Activated CD4-positive, CD25-positive, alpha-beta regulatory T cell (primary cell): ENCODE measurements at regions not wholly inside any gene's neighbourhood (a gene's known extent, or its start where the extent isn't known, plus 50 kb on each side); places are given as distances from the start of the nearest gene placed in this dataset.

Experiments used
- DNase-seq, 4 experiments: peaks; one replicate each; lab custom pipeline; 2025; lab: John Stamatoyannopoulos, UW

DNA sequence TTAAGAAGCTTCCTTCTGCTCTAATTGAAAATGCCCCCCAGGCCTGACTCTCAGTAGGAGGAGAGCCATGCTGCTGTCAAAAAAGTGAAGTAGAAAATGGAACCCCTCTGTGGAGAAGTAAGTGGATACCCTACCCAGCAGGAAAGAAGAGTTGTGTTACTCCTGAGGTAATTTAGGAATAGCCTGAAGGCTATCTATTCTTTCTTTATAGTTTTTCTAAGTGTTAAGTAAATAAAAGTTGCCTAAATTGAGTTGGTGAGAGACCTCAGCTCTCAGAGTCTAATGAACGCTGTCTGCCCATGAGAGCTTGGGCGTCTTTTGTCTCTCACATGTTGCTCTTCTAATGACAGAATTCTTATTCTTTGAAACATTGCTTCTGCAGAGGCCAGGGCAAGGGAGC lies 116.2 kb downstream of the NSUN3 start:
- DNase-seq, result no peak

DNA sequence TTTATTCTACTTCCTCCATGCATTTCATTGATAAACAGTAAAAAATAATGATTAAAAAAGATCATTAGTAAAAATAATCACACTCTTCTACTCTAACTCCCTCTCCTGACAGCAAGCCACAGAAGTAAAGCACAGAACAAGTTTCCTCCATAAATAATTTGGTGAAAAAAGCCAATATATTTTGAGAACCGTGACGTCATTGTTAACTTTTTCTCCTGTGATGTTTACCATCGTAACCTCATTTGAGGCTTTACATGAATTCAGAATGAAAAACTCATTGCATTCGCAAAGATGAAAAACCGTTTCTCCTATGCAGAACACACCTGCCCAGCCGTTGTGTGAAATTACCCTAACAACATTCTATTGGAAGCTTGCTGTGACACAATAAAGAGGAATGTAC lies 120.7 kb downstream of the NSUN3 start:
- DNase-seq, result no peak

DNA sequence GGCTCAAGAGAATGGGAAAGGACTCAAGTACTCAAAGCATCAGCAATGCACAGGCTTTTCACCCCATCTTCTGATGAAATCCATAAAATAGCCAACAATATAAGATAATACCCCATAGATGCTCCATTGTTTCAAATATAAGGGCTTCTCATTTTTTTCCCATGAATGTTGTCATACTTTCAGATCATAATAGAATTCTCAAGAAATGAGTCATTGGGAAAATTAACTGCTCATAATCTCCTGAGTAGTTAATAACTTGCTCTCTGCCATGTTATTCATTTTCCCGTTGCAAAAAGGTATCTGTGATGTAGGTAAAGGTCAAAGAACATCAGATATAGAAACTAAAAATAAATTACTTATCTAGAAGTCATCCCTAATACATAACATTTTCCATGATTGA lies 121.9 kb downstream of the NSUN3 start:
- no peak for DNase-seq

DNA sequence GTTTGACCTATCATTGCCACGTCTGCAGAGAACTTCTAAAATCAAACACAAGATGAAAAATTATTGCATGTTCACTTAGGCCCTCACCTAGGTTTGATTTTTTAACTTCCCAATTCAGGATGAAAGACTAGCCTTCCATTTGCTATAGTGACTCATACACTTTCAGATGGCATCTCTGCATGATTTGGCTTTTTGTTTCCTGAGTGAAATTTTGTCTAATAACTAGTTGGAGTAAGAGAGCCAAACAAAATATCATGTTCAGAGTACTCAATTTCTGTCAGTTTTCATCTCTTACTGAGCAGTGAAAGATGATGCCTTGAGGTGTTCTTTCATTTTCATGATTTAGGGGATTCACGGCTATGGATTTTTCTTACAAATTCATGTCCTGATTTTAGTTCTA lies 122.9 kb downstream of the NSUN3 start:
- no peak for DNase-seq

DNA sequence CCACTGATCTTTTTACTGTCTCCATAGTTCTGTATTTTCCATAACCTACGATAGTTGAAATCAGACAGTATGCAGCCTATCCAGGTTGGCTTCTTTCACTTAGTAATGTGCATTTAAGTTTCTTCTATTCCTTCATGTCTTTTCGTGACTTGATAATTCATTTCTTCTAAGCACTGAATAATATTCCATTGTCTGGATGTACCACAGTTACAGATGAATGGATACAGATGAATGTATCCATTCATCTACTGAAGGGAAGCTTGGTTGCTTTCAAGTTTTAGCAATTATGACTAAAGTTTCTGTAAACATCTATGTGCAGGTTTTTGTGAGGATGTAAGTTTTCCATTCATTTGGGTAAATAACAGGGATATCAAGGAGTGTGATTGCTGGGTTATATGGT lies 124.8 kb downstream of the NSUN3 start:
- DNase-seq, result no peak

DNA sequence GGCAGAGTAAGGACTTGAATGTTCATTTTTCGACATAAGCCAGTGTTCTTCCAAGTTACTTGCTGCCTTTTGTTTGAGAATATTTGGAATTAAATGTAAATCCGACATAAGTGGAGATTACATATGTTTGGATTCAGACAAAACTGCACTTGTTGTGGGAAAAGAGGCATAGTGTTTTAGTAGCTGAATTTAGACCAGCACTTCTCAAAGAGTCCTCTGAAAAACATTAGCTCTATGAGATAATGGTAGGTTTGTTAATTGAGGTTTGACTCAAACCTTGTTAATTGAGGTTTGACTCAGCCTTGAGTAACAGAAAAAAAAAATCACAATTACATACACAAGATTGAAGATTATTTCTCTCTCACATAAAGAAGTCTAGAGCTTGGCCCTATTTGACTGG lies 132.5 kb downstream of the NSUN3 start:
- no peak for DNase-seq

DNA sequence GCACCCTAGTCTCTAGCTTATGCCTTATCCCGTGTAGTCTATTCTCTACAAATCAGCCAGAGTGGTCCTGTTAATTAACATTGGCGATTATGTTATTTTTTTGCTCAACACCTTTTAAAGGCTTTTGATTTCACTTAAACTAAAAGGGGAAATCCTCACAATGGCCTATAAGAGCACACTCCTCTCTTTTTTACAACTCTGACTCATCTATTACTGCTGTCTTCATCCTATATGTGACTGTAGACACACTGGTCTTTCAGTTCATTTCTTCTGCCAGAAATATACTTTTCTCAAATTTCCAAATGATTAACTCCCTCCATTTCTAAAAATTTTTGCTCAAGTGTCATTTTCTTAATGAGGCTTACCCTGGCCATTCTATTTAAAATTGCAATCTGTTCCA lies 143.4 kb downstream of the NSUN3 start:
- no peak for DNase-seq

DNA sequence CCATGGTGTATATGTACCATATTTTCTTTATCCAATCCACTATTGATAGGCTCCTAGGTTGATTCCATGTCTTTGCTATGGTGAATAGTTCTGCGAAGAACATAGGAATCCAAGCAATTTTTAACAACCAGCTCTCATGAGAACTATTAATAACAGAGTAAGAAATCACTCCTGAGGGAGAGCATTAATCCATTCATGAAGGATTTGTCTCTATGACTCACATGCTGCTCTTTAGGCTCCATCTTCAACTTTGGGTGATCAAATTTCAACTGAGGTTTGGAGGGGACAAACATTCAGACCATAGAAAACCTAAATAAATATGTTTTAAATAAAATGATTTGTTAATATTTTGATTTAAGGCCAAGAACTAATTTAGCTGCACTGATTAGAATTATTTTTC lies 147.4 kb downstream of the NSUN3 start:
- no peak for DNase-seq

DNA sequence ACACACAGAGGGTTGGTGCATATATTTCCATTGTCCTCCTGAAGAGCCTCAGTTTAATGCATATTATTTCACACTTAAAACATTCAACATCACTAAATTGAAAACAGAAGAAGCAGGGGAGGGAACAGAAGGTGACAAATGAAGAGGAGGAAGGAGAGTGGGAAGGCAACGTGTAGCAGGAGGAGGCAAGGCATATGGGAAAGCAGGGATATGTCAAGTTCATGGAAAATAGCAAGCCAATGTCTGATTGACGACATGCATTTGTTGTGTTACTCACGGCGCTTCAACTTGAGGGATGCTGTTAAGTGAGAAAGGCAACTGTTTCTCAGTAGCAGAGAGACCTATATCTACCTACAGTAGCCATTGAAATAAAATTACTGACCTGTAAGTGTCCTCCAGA lies 154.5 kb downstream of the NSUN3 start:
- DNase-seq, result no peak

DNA sequence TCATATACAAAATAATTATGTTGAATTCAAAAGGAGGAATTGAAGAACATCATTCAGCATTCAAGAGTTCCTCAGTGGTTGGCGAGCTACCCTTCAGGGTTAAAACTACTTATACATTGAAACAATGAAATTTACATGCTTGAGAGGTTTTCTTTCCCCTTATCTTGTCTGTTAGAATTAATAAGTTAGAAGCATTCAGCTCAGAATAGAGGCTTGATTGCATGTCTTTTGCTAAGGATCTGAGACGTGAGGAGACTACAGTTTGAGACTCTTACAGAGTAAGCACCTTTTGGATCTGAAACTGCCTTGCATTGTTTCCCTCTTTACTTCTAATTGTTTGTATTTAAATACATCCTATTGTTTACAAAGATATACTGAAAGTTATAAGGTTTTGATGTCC lies 157.6 kb downstream of the NSUN3 start:
- no peak for DNase-seq

DNA sequence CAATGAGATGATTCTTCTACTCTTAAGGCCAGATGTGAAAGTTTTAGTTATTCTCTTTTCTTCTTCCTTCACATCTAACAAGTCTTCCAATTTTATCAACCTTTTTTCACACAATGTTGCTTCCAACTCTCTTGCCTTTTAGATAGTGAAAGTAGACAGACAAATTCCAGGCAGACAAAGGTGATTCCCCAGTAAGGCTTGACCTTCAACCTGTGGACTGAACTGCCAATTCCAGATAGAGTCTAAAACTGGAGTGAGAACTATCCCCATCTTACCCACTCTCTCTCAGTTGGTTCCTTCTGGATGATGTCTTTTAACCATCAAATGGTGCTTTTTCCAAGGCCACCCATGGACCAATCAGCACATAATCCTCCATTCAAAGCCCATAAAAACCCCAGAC lies 159.0 kb downstream of the NSUN3 start:
- DNase-seq, result no peak

DNA sequence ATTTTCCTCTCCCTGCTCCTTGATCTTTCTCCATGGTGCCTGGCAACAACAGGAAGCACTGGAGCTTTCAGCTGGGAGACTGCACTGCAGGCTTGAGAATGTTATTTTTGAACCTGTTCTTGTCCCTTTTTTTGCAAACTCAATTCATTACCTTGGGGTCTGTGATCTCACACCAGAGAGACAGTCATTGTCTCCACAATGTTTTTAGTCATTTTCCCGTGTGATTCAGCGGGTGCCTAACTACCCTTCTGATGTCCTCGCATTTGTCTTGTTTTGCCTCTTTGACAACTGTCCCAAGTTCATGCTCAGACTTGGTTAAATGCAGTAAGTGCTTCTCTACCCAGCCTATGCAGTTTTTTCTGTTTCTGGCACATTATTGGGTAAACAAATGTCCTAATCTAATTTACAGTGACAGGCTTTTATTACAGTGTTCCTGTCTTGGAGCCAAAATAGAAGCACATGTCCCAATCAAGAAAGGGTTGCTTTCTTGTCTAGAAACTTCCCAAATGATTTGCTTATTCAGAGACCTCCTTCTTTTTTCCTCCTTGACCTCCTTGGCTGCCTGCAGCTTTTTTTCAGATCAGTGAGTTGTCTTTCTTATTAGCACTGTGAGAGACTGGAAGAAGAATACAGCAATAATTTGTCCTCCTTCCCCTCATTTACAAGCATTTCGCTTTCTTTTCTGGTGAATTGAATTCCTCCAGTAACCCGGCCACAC lies 162.4 kb downstream of the NSUN3 start:
- DNase-seq, result no peak

DNA sequence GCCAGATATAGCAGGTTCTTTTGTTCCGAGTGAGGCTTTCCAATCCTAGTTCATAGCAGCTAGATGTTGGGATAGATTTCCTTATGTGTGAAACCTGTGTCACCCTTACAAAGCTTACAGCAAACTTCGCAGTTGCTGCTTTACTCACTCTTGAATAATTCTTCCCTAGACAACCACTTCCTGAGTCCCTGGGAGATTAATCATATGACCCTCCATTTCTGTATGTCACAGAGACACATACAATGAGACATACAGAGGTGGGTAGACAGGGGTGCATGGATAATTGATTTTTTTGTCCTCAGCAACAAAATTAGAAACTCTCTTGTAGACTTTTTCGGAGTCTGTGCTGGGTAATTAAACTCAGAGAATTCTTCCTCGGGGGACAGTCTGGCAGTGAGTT lies 163.2 kb downstream of the NSUN3 start:
- no peak for DNase-seq

DNA sequence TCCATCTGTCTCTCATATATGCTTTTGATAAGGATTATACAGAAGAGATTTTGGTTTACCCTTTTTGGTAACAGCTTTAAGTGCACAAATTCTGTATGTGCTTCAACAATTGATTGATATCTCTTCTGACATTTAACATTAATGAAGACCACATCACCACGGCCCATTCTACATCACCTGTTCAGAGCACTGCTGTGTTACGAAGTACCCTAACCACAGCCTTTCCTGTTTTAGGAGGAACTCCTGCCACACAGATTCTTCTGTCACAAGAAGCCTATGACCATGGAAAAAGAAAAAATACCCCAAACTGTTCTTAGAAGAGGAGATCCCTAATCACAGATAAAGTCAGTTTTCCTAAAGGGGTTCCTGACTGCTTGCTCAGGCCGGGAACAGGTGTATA lies 170.1 kb downstream of the NSUN3 start:
- no peak for DNase-seq

DNA sequence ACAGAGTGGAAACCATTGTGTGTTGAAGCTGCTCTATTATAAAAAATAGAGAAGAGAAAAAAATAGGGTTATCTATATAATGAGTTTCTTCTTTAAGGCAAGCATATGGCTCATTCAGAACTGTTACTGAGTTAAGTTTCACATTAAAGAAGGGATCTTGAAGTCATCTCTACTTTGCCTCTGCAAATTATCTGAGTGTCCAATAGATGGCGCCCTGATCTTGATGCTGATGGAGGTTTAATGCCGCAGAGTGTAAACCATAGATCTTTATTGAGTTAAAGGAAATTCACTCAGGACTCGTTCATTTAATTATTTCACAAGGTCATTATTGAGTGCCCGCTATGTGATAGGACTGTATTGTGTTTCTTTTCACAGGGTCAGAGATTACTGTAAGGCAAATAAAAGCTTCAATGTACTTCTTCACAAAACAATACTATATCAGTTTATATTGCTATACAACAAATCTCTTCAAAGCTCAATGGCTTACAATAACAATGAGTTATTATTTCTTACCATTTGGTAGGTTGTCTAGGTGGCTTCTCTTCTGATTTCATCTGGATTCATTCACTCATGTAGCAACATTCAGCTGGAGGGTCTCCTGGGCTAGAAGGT lies 171.4 kb downstream of the NSUN3 start:
- DNase-seq, result no peak

DNA sequence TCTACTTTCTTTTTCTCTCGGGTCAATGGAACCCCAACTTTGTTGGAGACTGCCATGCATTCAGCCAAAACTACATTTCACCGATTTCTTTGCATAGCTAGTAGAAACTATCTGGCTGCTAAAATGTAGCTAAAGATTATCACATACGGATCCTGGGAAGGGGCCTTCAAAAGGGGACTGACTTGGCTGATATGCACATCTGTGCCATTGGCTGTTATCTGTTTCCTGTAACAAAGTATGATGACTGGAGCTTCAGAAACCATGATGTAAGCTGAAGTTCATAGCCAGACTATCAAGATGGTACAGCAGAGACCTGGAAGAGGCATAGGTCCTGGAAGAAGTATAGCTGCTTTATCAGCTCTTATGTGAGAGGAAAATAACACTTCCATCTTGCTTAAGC lies 179.1 kb downstream of the NSUN3 start:
- DNase-seq, result no peak

DNA sequence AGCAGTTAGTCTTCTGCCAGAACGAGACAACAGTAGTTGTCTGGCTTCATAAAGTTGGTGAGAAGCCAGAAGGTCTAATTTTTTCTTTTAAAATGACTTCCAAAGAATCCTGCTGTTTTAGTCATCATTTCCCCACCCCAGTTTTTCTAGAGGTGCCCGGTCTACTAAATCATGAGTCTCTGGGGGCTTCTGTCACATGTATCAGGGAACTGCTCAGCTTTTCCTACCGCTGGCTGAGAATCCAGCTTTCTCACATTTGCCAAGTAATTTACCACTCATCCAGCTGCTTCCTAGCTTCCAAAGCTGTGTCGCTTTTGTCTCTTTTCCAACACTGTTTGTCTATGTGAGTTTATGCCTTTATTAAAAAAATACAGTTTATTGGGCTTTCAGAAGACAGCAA lies 183.3 kb downstream of the NSUN3 start:
- no peak for DNase-seq

DNA sequence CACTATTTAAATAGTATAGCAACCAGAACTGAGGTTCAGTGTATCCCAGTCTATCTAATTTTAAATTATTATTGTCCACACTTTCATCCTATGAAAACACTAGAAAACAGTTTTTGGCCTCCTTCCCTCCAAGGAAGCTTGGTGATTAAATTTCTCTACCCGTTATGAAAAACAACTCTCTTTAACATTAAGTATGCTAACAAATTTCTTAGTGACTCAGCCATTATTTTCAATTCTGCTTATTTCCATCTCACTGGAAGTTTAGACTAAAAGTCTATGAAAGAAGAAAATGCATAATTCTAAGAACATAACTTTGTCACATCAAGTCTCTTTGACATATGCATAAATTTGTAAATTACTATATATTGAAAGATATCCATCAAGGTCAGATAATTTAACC lies 185.2 kb downstream of the NSUN3 start:
- DNase-seq, result no peak

DNA sequence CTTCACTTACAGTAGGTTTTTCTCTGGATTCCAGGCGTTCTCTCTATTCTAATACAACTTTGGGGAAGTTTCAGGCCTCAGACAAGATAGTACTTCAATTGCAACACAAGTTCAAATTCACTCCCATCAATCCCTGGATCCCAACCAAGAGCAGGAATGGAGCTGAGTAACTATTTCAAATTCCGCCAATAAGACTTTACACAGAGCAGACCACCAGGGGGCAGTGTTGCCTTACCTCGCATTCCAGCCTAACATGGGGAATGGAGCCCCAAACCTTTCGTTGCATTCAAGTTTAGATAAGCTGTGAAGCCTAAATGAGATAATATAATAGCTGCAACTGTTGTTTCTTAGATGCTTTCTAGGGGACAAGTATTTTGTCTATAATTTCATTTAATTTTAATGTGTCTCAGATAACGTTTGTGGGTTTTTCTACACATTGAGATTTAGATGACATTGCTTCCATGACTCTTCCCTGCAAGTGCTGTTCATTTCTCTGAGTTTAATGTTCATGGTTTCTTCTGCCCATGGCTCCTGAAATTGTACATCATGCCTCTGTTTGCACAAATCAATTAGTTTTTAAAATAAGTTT lies 186.7 kb downstream of the NSUN3 start:
- peak in 3 of 4 experiments; percentile 4 to 32 (median 22) for DNase-seq

DNA sequence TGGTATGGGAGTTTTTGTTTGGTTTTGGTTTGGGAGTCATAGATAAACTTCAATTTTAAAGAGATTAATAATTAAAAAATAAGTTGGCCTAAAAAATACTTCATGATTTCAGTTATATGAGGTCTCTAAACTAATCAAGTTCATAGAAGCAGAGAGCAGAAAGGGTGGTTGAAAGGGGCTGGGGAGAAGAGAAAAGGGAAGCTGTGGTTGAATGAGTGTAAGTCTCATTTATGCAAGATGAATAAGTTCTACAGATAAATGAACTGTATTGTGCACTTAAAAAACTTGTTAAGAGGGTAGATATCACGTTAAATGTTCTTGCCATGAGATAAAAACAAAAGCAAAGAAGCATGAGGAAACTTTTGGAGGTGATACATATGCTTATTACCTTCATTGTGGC lies 188.7 kb downstream of the NSUN3 start:
- DNase-seq, result no peak

DNA sequence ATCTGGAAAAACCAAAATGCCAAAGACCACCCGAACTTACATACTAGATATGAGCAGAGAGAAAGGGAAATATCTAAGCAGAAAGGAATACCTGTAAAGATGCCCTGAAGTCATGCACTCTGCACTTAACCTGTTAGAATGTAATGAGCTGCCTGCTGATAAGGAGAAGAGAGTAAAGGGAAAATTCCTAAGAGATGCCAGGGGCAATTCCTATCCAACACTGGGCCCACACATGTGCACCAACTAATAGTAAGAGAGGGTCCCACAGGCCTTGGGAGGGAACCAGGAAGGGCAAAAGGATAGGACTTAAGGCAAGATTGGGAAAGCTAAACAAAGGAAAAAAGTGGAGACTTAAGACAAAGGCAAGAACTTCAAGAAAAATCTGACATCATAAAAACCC lies 189.5 kb downstream of the NSUN3 start:
- no peak for DNase-seq

DNA sequence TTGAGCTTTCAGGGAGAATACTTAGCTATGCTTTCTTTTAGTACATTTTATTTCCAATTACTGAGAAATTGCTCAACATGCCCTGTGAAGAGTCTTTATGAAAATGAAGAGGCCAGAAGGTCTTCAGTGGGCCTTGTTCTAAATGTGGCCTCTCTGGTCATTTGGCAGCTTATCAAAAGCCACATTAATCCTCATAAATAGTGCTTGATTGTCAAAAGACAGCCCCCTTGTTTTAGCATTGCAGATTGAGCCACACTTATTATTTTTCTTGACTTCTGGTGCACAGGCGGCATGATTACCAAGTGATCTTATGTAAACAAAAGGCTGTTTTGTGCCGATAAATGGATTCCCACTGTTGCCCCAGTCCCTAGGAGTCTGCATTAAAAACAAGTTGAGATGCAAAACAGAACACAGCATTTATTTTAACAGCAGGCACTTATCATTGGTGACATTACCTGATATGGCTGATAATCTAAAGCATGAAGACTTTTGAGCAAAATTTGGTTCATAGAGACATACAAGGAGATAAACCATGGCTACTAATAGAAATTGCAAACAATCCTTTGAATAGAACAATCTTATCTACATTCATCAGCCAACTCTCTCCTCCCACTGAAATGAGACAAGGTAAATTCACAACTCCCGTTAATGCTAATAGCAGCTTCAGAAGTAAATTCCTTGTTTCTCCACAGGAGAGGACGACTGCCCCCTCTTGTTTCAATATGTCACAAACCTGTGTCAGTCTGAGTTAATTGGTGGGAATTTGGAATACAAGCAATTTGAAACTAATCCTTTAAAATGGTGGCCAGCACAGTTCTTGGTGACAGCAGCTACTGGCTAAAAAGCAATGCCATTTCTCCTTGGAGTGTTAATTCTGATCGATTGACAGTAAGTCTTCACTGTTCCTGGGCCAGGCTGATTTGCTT lies 194.3 kb downstream of the NSUN3 start:
- no peak for DNase-seq

DNA sequence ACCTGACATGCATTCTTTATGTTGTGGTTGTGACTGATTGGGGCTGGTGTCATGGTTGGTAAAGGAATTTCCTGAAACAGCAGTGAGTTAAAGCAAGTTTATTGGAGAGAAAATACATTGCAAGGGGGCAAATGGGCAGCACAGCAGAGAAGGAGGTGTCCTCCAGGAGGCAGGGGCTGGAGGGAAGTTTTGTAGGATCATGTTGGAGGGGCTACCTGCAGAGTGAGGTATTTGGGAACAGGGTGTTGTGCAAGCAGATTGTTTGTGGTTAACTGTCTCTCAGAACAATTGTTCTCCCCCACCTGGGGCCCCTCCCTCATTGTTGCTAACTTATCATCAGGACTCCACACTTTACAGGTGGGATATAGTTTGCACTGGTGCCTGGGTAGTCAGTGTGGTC lies 196.0 kb downstream of the NSUN3 start:
- DNase-seq, result no peak
